ENCODE measurements at regions not wholly inside any gene's neighbourhood (a gene's known extent, or its start where the extent isn't known, plus 50 kb on each side); places are given as distances from the start of the nearest gene placed in this dataset.

- no peak for TF ChIP-seq CTCF (IDR thresholded peaks at IDR 0.05; ENCODE audit: low read depth, low read length)
- no peak for DNase-seq
- Histone ChIP-seq H3K36me3 (no peaks in the 10 kb centered on the region), H3K4me1 (no peaks in the 10 kb centered on the region), H3K27me3 (peaks cover 12% of the 10 kb centered on the region; the same call in 1 of the 2 replicates), H3K4me3 (ENCODE audit: low read depth, low read length) (no peak overlapping the region), H3K9me3 (no peaks in the 10 kb centered on the region)
Observed at GRCh38 chr3:152096280-152096906, 172.3 kb upstream of the MBNL1 start.

- H3K36me3 ChIP-seq: no peaks in the 10 kb centered on the region
- H3K27me3 ChIP-seq: peaks cover 12% of the 10 kb centered on the region; the same call in 1 of the 2 replicates
- no peak overlapping the region for H3K4me3 ChIP-seq (ENCODE audit: low read depth, low read length)
- H3K4me1 ChIP-seq: no peaks in the 10 kb centered on the region
- no peak for TF ChIP-seq CTCF (IDR thresholded peaks at IDR 0.05; ENCODE audit: low read depth, low read length)
- H3K9me3 ChIP-seq: no peaks in the 10 kb centered on the region
- DNase-seq: no peak
Observed at GRCh38 chr3:152097120-152097519, 171.6 kb upstream of the MBNL1 start.

- no peak for DNase-seq
- Histone ChIP-seq H3K27me3 (peaks cover 12% of the 10 kb centered on the region; the same call in 1 of the 2 replicates), H3K9me3 (no peaks in the 10 kb centered on the region), H3K4me3 (ENCODE audit: low read depth, low read length) (no peak overlapping the region), H3K4me1 (no peaks in the 10 kb centered on the region), H3K36me3 (no peaks in the 10 kb centered on the region)
- no peak for TF ChIP-seq CTCF (IDR thresholded peaks at IDR 0.05; ENCODE audit: low read depth, low read length)
Observed at GRCh38 chr3:152097770-152098169, 171.0 kb upstream of the MBNL1 start.

GRCh38 chr3:152100491-152101132 lies 168.1 kb upstream of the MBNL1 start:
- no peaks in the 10 kb centered on the region for H3K4me1 ChIP-seq
- TF ChIP-seq CTCF (IDR thresholded peaks at IDR 0.05; ENCODE audit: low read depth, low read length): no peak
- no peaks in the 10 kb centered on the region for H3K36me3 ChIP-seq
- H3K4me3 ChIP-seq (ENCODE audit: low read depth, low read length): no peak overlapping the region
- no peaks in the 10 kb centered on the region for H3K9me3 ChIP-seq
- DNase-seq: no peak
- peaks cover 12% of the 10 kb centered on the region; the same call in 1 of the 2 replicates for H3K27me3 ChIP-seq

- Histone ChIP-seq H3K27me3 (peaks cover 7% of the 10 kb centered on the region; the same call in 1 of the 2 replicates), H3K4me3 (ENCODE audit: low read depth, low read length) (no peak overlapping the region), H3K9me3 (no peaks in the 10 kb centered on the region), H3K36me3 (no peaks in the 10 kb centered on the region), H3K4me1 (no peaks in the 10 kb centered on the region)
- no peak for DNase-seq
- TF ChIP-seq CTCF (IDR thresholded peaks at IDR 0.05; ENCODE audit: low read depth, low read length): no peak
Observed at GRCh38 chr3:152102410-152102809, 166.3 kb upstream of the MBNL1 start.

- Histone ChIP-seq H3K27me3 (peaks cover 7% of the 10 kb centered on the region; the same call in 1 of the 2 replicates), H3K36me3 (no peaks in the 10 kb centered on the region), H3K4me1 (no peaks in the 10 kb centered on the region), H3K4me3 (ENCODE audit: low read depth, low read length) (no peak overlapping the region), H3K9me3 (no peaks in the 10 kb centered on the region)
- DNase-seq: no peak
- TF ChIP-seq CTCF (IDR thresholded peaks at IDR 0.05; ENCODE audit: low read depth, low read length): no peak
Observed at GRCh38 chr3:152103257-152103656, 165.5 kb upstream of the MBNL1 start.
